PC-9 (cell line): ENCODE measurements at regions not wholly inside any gene's neighbourhood (a gene's known extent, or its start where the extent isn't known, plus 50 kb on each side); places are given as distances from the start of the nearest gene placed in this dataset.

ENCODE experiments used
- BruUV-seq: library from RNA; stranded (reverse); fragments of 400-500 nt; replicated peaks from 2 replicates; lab custom pipeline; 2021; lab: Mats Ljungman, UMichigan
- CTCF ChIA-PET: fragments of 300-600 bp; sonication (Branson Sonifier 250); formaldehyde crosslinking; loops from one replicate; lab custom pipeline; 2022; ENCODE audit warnings: antibody characterized with exemption; lab: Charles Lee
- POLR2A ChIA-PET: fragments of 300-600 bp; sonication (Branson Sonifier 250); formaldehyde crosslinking; loops from one replicate; lab custom pipeline; 2022; ENCODE audit warnings: antibody characterized with exemption; ENCODE audit not compliant: unreplicated experiment; lab: Charles Lee
- DNase-seq, 2 experiments: peaks; one replicate each; pipeline versions ENCODE4 v3.0.0 to v3.0.0-alpha.2; 2015 to 2022; ENCODE audit warnings: mixed read lengths in 1 of 2
- H2AFZ ChIP-seq: fragments of 200-600 bp; sonication (generic); 2 replicates; pipeline ENCODE4 v1.8.1; 2017; ENCODE audit warnings: antibody characterized with exemption
- H3F3A ChIP-seq: fragments of 200-600 bp; sonication (generic); 2 replicates; pipeline ENCODE4 v1.8.1; 2017; ENCODE audit warnings: antibody characterized with exemption, mild to moderate bottlenecking, low read depth; ENCODE audit not compliant: insufficient read depth
- H3K27ac ChIP-seq: fragments of 200-600 bp; sonication (generic); 2 replicates; pipeline ENCODE4 v1.6.1; 2016; ENCODE audit warnings: mixed run types
- H3K27me3 ChIP-seq: fragments of 200-600 bp; sonication (generic); 2 replicates; pipeline ENCODE4 v1.6.1; 2016; ENCODE audit warnings: low read depth, mixed run types; ENCODE audit not compliant: insufficient read depth
- H3K36me3 ChIP-seq: fragments of 200-600 bp; sonication (generic); 2 replicates; pipeline ENCODE4 v1.6.1; 2016; ENCODE audit warnings: low read depth, mixed run types
- H3K4me1 ChIP-seq: fragments of 200-600 bp; sonication (generic); replicated peaks from 2 replicates; pipeline ENCODE4 v1.6.1; 2016; ENCODE audit warnings: mixed run types; ENCODE audit not compliant: insufficient read depth
- H3K4me2 ChIP-seq: fragments of 200-600 bp; sonication (generic); 2 replicates; pipeline ENCODE4 v1.6.1; 2017; ENCODE audit warnings: mixed run types
- H3K4me3 ChIP-seq: fragments of 200-600 bp; sonication (generic); 2 replicates; pipeline ENCODE4 v1.6.1; 2016; ENCODE audit warnings: mixed run types
- H3K79me2 ChIP-seq: fragments of 200-600 bp; sonication (generic); 2 replicates; pipeline ENCODE4 v1.6.1; 2017; ENCODE audit warnings: low read depth, mixed run types
- H3K9me2 ChIP-seq: fragments of 200-600 bp; sonication (generic); 2 replicates; pipeline ENCODE4 v1.8.1; 2017; ENCODE audit warnings: mild to moderate bottlenecking; ENCODE audit not compliant: insufficient read depth
- H3K9me3 ChIP-seq: fragments of 200-600 bp; sonication (generic); 2 replicates; pipeline ENCODE4 v1.8.1; 2016; ENCODE audit warnings: low read depth; ENCODE audit not compliant: insufficient read depth
- H4K20me1 ChIP-seq: fragments of 200-600 bp; sonication (generic); 2 replicates; pipeline ENCODE4 v1.8.1; 2017; ENCODE audit not compliant: insufficient read depth
- CTCF ChIP-seq: fragments of 200-600 bp; sonication (generic); conservative IDR thresholded peaks from 2 replicates; pipeline ENCODE4 v1.6.1; 2017; ENCODE audit warnings: mixed run types, antibody characterized with exemption, mild to moderate bottlenecking, moderate library complexity
- EZH2 ChIP-seq: fragments of 200-600 bp; sonication (generic); IDR thresholded peaks from 2 replicates; pipeline ENCODE4 v1.8.0; 2017; ENCODE audit warnings: antibody characterized with exemption, low read depth
- intact Hi-C: fragments of 100-400 bp; cut with micrococcal nuclease; formaldehyde crosslinking; loops from one replicate; pipeline ENCODE4 v1.10.0; 2022; ENCODE audit not compliant: unreplicated experiment

DNA sequence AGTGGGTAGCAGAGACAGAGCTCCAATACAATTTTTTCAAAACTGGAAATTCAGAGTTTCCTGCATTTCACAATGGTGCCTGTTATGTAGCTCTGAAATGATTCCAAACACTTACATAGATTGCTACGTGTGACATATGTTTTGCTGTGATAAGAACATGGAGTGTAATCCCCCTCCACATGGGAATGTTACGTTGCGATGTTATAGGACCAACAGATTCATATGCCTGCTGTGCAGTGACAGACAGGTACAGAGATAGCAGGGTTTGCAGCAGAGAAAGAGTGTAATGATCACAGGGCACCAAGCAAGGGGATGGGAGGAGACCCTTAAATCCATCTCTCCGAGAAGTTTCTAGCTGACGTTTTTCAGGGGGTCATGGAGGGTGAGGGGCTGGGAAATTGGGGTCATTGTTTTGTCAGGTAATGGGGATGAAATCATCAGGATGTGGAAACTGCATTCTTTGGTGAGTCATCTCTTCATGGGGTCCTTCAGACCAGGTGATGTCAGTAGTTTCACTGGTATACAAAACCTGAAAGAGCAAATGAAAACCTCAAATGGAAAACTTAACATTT, 76.6 kb upstream of the OSBPL8 start:
- BruUV-seq, result no TSS peak
- Histone ChIP-seq H3K9me2 (no peaks in the 10 kb centered on the region; the same call in 1 of the 2 replicates), H3K4me2 (no peak overlapping the region), H3K36me3 (no peaks in the 10 kb centered on the region), H3K27ac (0 out of 2 replicates have a peak overlapping the region, but pooled peaks have one; percentile 16), H3K27me3 (no peaks in the 10 kb centered on the region), H3K4me1 (peaks cover 31% of the 10 kb centered on the region; the same call in 1 of the 2 replicates), H4K20me1 (no peaks in the 10 kb centered on the region), H3F3A (no peaks in the 10 kb centered on the region), H3K79me2 (no peaks in the 10 kb centered on the region), H2AFZ (no peak overlapping the region), H3K4me3 (no peak overlapping the region), H3K9me3 (0 out of 2 replicates have a peak, but pooled peaks cover 3% of the 10 kb centered on the region)
- TF ChIP-seq EZH2 (no peak), CTCF (no peak)
- peak; percentile 6 to 39 for DNase-seq
- ChIA-PET POLR2A (no interaction called here), CTCF (interaction anchor here (0.6 kb wide), 1 partner anchor 1125 kb away, joined by 3 read pairs; no protein-coding TSS in a partner anchor)
- intact Hi-C loops, result loop anchor here (5.0 kb wide), 1 partner anchor 126 kb away; the partner anchor contains the start of gene ZDHHC17

- Histone ChIP-seq H3K27ac (0 out of 2 replicates have a peak overlapping the region, but pooled peaks have one; percentile 16), H3K4me1 (peaks cover 20% of the 10 kb centered on the region; the same call in 1 of the 2 replicates), H3K27me3 (no peaks in the 10 kb centered on the region), H3K9me2 (no peaks in the 10 kb centered on the region; the same call in 1 of the 2 replicates), H3K4me2 (no peak overlapping the region), H3K79me2 (no peaks in the 10 kb centered on the region), H3K36me3 (no peaks in the 10 kb centered on the region), H2AFZ (no peak overlapping the region), H3K4me3 (no peak overlapping the region), H3K9me3 (0 out of 2 replicates have a peak, but pooled peaks cover 3% of the 10 kb centered on the region), H4K20me1 (no peaks in the 10 kb centered on the region), H3F3A (no peaks in the 10 kb centered on the region)
- ChIA-PET CTCF (no interaction called here), POLR2A (no interaction called here)
- intact Hi-C loops, result loop anchor here (5.0 kb wide), 1 partner anchor 124 kb away; the partner anchor contains the start of gene ZDHHC17
- BruUV-seq, result no TSS peak
- DNase-seq, result peak in 1 of 2 experiments; percentile 53
- TF ChIP-seq CTCF, result no peak
- no peak for TF ChIP-seq EZH2
Measured at GRCh38 chr12:76637807-76638206, 78.2 kb upstream of the OSBPL8 start.

DNA sequence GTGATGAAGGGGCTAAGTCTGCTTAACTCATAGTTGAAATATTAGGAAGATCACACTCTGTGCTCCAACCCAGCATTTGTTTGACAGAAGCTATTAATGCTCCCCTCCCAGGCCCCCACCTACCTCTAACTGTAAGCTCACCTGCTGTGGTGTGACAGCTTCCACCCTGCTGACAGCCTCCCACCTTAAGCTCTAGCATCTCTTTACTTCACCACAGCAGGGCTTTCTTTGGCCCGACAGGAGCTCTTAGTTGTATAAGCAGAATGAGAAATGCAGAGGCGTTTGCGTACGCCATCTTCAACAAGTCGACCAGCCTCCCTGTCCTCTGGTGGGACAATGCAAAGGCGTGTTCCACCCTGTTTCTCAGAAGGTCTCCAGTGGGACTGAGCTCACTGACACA, 80.1 kb upstream of the OSBPL8 start:
- Histone ChIP-seq H3K9me2 (no peaks in the 10 kb centered on the region; the same call in 1 of the 2 replicates), H3K9me3 (0 out of 2 replicates have a peak, but pooled peaks cover 3% of the 10 kb centered on the region), H3K27me3 (no peaks in the 10 kb centered on the region), H3F3A (no peaks in the 10 kb centered on the region), H3K27ac (no peak overlapping the region), H3K4me1 (peaks cover 19% of the 10 kb centered on the region; the same call in 1 of the 2 replicates), H3K79me2 (no peaks in the 10 kb centered on the region), H3K4me3 (no peak overlapping the region), H2AFZ (no peak overlapping the region), H3K4me2 (no peak overlapping the region), H4K20me1 (no peaks in the 10 kb centered on the region), H3K36me3 (no peaks in the 10 kb centered on the region)
- intact Hi-C loops, result loop anchor here (5.0 kb wide), 1 partner anchor 123 kb away; the partner anchor contains the start of gene ZDHHC17
- no peak for DNase-seq
- BruUV-seq, result no TSS peak
- TF ChIP-seq CTCF (no peak), EZH2 (no peak)
- POLR2A ChIA-PET, result no interaction called here
- CTCF ChIA-PET, result no interaction called here
